ENCODE measurements at regions not wholly inside any gene's neighbourhood (a gene's known extent, or its start where the extent isn't known, plus 50 kb on each side); places are given as distances from the start of the nearest gene placed in this dataset.

DNA sequence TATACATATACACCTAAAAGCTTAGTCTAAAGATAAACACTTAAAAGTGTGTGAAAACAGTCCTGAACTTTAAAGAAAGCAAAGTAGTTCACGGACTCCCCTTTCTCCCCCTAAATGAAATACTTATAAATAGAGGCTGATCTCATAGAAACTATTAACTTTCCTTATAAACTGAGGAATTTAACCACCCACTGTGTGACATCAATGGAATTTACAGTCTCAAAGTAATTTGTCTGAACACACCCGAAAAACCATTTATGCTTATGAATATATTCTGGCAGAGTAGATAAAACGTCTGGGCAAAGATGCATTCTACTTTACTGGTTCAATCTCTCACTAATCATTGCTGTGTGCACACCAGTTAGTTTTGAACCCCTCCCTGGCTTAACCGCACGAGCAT lies 181.8 kb upstream of the DGKB start:
- H3K9me3 ChIP-seq (replicated peaks; ENCODE audit: control insufficient read depth, insufficient read depth, low read length), result no peaks in the 10 kb centered on the region
- H3K4me2 ChIP-seq (ENCODE audit: insufficient read depth, low read length), result no peak overlapping the region
- no peaks in the 10 kb centered on the region for H3K36me3 ChIP-seq (ENCODE audit: control insufficient read depth in 2 of 2, extremely low read depth in 1 of 2, insufficient read depth in 2 of 2, low read length in 2 of 2)
- dilution Hi-C loops (cut with MboI; ENCODE audit: extremely low pct_ligation_motif_present, low sequenced_read_pairs), result no loop called here
- no peak overlapping the region for H3K9ac ChIP-seq (replicated peaks; ENCODE audit: extremely low read depth, insufficient read depth, low read length)
- no peak overlapping the region for H3K4me3 ChIP-seq (replicated peaks in 1 of 3; ENCODE audit: insufficient read depth in 1 of 3, low read depth in 1 of 3, low read length in 3 of 3)
- no peak for FAIRE-seq
- intact Hi-C loops (cut with micrococcal nuclease), result no loop called here
- no peaks in the 10 kb centered on the region for H3K79me2 ChIP-seq (ENCODE audit: control insufficient read depth, insufficient read depth, low read length)
- TF ChIP-seq FOS (IDR thresholded peaks at IDR 0.05; ENCODE audit: borderline replicate concordance, insufficient read depth, low read length) (no peak), POLR2AphosphoS5 (IDR thresholded peaks at IDR 0.05; ENCODE audit: insufficient read depth, low read depth, low read length) (no peak)
- TF ChIP-seq, protein P1, sequence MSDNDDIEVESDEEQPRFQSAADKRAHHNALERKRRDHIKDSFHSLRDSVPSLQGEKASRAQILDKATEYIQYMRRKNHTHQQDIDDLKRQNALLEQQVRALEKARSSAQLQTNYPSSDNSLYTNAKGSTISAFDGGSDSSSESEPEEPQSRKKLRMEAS (IDR thresholded peaks at IDR 0.05; ENCODE audit: insufficient read depth, insufficient read length), result no peak
- no peak for DNase-seq (ENCODE audit: low read depth, low spot score)
- H3K27ac ChIP-seq (ENCODE audit: insufficient read depth, low read depth, low read length), result no peak overlapping the region
- ChIA-PET POLR2A (no interaction called here), CTCF (interaction anchor here (0.7 kb wide), 1 partner anchor 9 kb away, joined by 4 read pairs; no protein-coding TSS in a partner anchor)
- peaks cover 7% of the 10 kb centered on the region for H3K4me1 ChIP-seq (ENCODE audit: control insufficient read depth, extremely low read depth, insufficient read depth, low read length)
- no peaks in the 10 kb centered on the region for H3K9me1 ChIP-seq (replicated peaks; ENCODE audit: control insufficient read depth, extremely low read depth, insufficient read depth, low read length)
- no peak overlapping the region for H2AFZ ChIP-seq (ENCODE audit: low read depth, low read length)
- no peaks in the 10 kb centered on the region for H3K27me3 ChIP-seq (ENCODE audit: control insufficient read depth in 2 of 2, insufficient read depth in 2 of 2, low read length in 2 of 2)
- no peaks in the 10 kb centered on the region for H4K20me1 ChIP-seq (replicated peaks; ENCODE audit: control insufficient read depth, extremely low read depth, insufficient read depth, low read length)
- no TSS peak for BruUV-seq (replicated peaks)

DNA sequence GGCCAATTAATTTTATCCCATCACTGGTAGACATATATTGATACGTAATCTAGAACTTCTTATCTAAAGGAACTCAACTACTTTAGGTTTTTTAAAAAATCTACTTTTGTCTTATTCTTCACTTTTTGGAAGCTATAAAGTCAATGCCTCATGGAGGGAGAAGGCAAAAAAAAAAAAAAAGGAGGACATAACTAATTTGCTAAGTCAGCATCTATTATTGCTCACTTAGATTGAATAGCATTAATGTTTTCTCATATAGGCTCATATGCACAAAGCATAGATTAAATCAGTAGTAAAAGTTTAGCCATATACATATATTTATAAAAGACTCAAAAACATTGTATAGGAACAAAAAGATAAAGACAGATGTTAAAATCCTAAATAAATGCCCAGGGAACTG lies 179.3 kb upstream of the DGKB start:
- Histone ChIP-seq H3K36me3 (ENCODE audit: control insufficient read depth in 2 of 2, extremely low read depth in 1 of 2, insufficient read depth in 2 of 2, low read length in 2 of 2) (no peaks in the 10 kb centered on the region), H3K9ac (replicated peaks; ENCODE audit: extremely low read depth, insufficient read depth, low read length) (no peak overlapping the region), H3K79me2 (ENCODE audit: control insufficient read depth, insufficient read depth, low read length) (no peaks in the 10 kb centered on the region), H3K9me3 (replicated peaks; ENCODE audit: control insufficient read depth, insufficient read depth, low read length) (no peaks in the 10 kb centered on the region), H2AFZ (ENCODE audit: low read depth, low read length) (no peak overlapping the region), H4K20me1 (replicated peaks; ENCODE audit: control insufficient read depth, extremely low read depth, insufficient read depth, low read length) (no peaks in the 10 kb centered on the region), H3K4me1 (ENCODE audit: control insufficient read depth, extremely low read depth, insufficient read depth, low read length) (peaks cover under 1% of the 10 kb centered on the region), H3K4me2 (ENCODE audit: insufficient read depth, low read length) (no peak overlapping the region), H3K27me3 (ENCODE audit: control insufficient read depth in 2 of 2, insufficient read depth in 2 of 2, low read length in 2 of 2) (no peaks in the 10 kb centered on the region), H3K27ac (ENCODE audit: insufficient read depth, low read depth, low read length) (no peak overlapping the region), H3K9me1 (replicated peaks; ENCODE audit: control insufficient read depth, extremely low read depth, insufficient read depth, low read length) (no peaks in the 10 kb centered on the region), H3K4me3 (replicated peaks in 1 of 3; ENCODE audit: insufficient read depth in 1 of 3, low read depth in 1 of 3, low read length in 3 of 3) (no peak overlapping the region)
- TF ChIP-seq GATA2 (IDR thresholded peaks at IDR 0.05; ENCODE audit: insufficient read depth, insufficient read length, low read depth, low read length) (no peak), MYC (IDR thresholded peaks at IDR 0.05; ENCODE audit: low read depth, low read length) (no peak), POLR2A (IDR thresholded peaks at IDR 0.05; ENCODE audit: low read depth, low read length) (no peak), FOS (IDR thresholded peaks at IDR 0.05; ENCODE audit: borderline replicate concordance, insufficient read depth, low read length) (no peak), EZH2 (IDR thresholded peaks at IDR 0.05; ENCODE audit: borderline replicate concordance, low read depth, low read length, severe bottlenecking) (no peak), JUN (IDR thresholded peaks at IDR 0.05; ENCODE audit: borderline replicate concordance, insufficient read depth, insufficient read length, low read depth) (no peak), POLR2AphosphoS5 (IDR thresholded peaks at IDR 0.05; ENCODE audit: insufficient read depth, low read depth, low read length) (no peak)
- TF ChIP-seq, protein P1 (IDR thresholded peaks at IDR 0.05; ENCODE audit: insufficient read depth, insufficient read length), result no peak
- TF ChIP-seq, protein P2, sequence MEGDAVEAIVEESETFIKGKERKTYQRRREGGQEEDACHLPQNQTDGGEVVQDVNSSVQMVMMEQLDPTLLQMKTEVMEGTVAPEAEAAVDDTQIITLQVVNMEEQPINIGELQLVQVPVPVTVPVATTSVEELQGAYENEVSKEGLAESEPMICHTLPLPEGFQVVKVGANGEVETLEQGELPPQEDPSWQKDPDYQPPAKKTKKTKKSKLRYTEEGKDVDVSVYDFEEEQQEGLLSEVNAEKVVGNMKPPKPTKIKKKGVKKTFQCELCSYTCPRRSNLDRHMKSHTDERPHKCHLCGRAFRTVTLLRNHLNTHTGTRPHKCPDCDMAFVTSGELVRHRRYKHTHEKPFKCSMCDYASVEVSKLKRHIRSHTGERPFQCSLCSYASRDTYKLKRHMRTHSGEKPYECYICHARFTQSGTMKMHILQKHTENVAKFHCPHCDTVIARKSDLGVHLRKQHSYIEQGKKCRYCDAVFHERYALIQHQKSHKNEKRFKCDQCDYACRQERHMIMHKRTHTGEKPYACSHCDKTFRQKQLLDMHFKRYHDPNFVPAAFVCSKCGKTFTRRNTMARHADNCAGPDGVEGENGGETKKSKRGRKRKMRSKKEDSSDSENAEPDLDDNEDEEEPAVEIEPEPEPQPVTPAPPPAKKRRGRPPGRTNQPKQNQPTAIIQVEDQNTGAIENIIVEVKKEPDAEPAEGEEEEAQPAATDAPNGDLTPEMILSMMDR (IDR thresholded peaks at IDR 0.05; ENCODE audit: extremely low read depth in 1 of 2, insufficient read depth in 1 of 2, low read depth in 1 of 2, low read length in 2 of 2), result no peak
- ChIA-PET POLR2A (no interaction called here), CTCF (interaction anchor here (1.3 to 2.1 kb wide), 2 partner anchors 10 to 66 kb away, joined by 3 to 5 read pairs; no protein-coding TSS in a partner anchor)
- BruUV-seq (replicated peaks), result no TSS peak
- no peak for FAIRE-seq
- dilution Hi-C loops (cut with MboI; ENCODE audit: extremely low pct_ligation_motif_present, low sequenced_read_pairs) (no loop called here), intact Hi-C loops (cut with micrococcal nuclease) (no loop called here)
- no peak for DNase-seq (ENCODE audit: low read depth, low spot score)
